ENCODE measurements at regions not wholly inside any gene's neighbourhood (a gene's known extent, or its start where the extent isn't known, plus 50 kb on each side); places are given as distances from the start of the nearest gene placed in this dataset.

DNA sequence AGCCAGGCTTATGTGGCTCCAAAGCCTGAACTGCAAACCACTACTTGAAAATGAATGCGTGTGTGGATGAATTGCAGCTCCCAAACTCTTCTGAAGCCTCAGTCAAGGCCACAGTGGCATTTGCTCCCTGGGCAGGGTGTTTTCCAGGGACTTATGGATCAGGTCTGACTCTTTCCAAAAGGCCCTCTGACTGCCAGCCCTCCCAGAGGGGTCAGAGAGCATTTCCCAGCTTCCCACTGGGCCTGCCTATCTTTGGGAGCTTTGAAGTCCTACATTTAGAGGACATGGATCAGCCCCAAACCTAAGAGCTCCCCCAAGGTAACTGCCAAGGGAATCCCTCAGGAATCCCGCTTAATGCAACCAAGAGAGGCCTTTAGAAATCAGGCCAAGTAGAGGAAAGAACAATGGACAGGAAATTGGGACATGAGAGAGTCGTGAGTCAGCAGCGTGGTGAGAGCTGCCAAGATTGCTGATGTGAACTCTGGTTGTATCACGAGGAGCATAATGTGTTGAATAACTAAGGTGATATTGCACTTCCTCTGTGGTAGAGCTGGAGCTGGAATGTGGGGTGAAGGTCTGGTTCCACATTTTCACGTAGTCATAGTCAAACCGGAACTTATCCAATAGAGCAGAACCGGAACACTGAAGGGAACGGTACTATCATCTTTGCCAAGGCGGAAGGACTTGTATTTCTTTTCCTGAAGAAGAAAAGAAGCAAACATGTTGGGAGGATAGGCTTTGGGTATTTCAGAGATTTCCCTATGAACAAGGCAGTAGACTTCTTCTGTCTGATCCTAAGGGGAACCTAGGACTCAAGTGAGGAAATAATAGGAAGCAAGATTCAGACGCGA, 99.4 kb upstream of the JUN start:
- H2BK120ac ChIP-seq (replicated peaks; ENCODE audit: low read depth, low read length), result no peak overlapping the region
- FAIRE-seq (no peak), DNase-seq (ENCODE audit: low read depth in 1 of 2, low spot score in 2 of 2) (no peak)
- H3K4me2 ChIP-seq (ENCODE audit: insufficient read depth in 1 of 2, low read depth in 2 of 2, low read length in 2 of 2), result no peak overlapping the region
- H3K4me1 ChIP-seq (replicated peaks in 1 of 4; ENCODE audit: control insufficient read depth in 3 of 4, insufficient read depth in 4 of 4, low read length in 3 of 4), result no peaks in the 10 kb centered on the region
- no peaks in the 10 kb centered on the region for H3K23me2 ChIP-seq (ENCODE audit: low read depth, low read length)
- POLR2A ChIA-PET (ENCODE audit: partially characterized antibody), result interaction anchor here (1.0 kb wide), 1 partner anchor 11 kb away, joined by 4 read pairs; no protein-coding TSS in a partner anchor
- H4K8ac ChIP-seq (ENCODE audit: extremely low read depth, insufficient read depth, low read length), result no peak overlapping the region
- H4K5ac ChIP-seq (ENCODE audit: insufficient read length, low read depth, low read length), result no peak overlapping the region
- no peaks in the 10 kb centered on the region for H3K27me3 ChIP-seq (replicated peaks in 1 of 4; ENCODE audit: control insufficient read depth in 3 of 4, extremely low read depth in 1 of 4, insufficient read depth in 3 of 4, low read length in 3 of 4)
- no peak overlapping the region for H4K91ac ChIP-seq (replicated peaks; ENCODE audit: insufficient read length, low read length)
- H2AFZ ChIP-seq (ENCODE audit: low read length), result peak overlapping the region; percentile 38; the same call in 1 of the 2 replicates
- H3K23ac ChIP-seq (ENCODE audit: insufficient read length), result no peak overlapping the region
- H3K56ac ChIP-seq (replicated peaks; ENCODE audit: insufficient read length, low read depth, low read length), result no peak overlapping the region
- H3K4me3 ChIP-seq (ENCODE audit: extremely low read depth in 1 of 4, insufficient read depth in 2 of 4, low read depth in 3 of 4, low read length in 4 of 4), result no peak overlapping the region
- H3K79me1 ChIP-seq (ENCODE audit: low read depth, low read length), result no peaks in the 10 kb centered on the region
- H2BK12ac ChIP-seq (ENCODE audit: low read depth, low read length), result peak overlapping the region; percentile 62; the same call in 1 of the 2 replicates
- H3K9ac ChIP-seq (replicated peaks in 1 of 4; ENCODE audit: extremely low read depth in 1 of 4, low read depth in 3 of 4, low read length in 3 of 4), result no peak overlapping the region
- no peak overlapping the region for H3K18ac ChIP-seq (ENCODE audit: extremely low read depth, low read length)
- H3K79me2 ChIP-seq (ENCODE audit: control insufficient read depth in 1 of 2, insufficient read depth in 2 of 2, low read length in 2 of 2), result no peaks in the 10 kb centered on the region
- 0 out of 2 replicates have a peak overlapping the region, but pooled peaks have one; percentile 29 for H2BK20ac ChIP-seq (ENCODE audit: low read length)
- no peak overlapping the region for H2BK5ac ChIP-seq (ENCODE audit: low read depth, low read length)
- H3K4ac ChIP-seq (replicated peaks; ENCODE audit: insufficient read length, low read depth, low read length), result no peak overlapping the region
- H2BK15ac ChIP-seq (ENCODE audit: low read length), result no peak overlapping the region
- no peak overlapping the region for H3K14ac ChIP-seq (ENCODE audit: insufficient read length)
- CTCF ChIA-PET (ENCODE audit: partially characterized antibody), result interaction anchor here (1.0 to 2.1 kb wide), 3 partner anchors 8 to 27 kb away, joined by 3 to 5 read pairs (median 3); no protein-coding TSS in a partner anchor
- WGBS, 2 experiments (ENCODE audit: extremely low coverage in 1 of 2, insufficient coverage in 1 of 2, insufficient read length in 1 of 2, insufficient replicate concordance in 2 of 2, low coverage in 1 of 2, low lambda C conversion rate in 2 of 2, missing lambda C conversion rate in 1 of 2), result 88% methylated on average over 12 of the region's 12 CpGs; no CpG with 5 or more reads in 1 of the 2 experiments
- H3K9me3 ChIP-seq (ENCODE audit: insufficient read depth in 2 of 2, low read depth in 1 of 2, low read length in 1 of 2), result no peaks in the 10 kb centered on the region
- H3K27ac ChIP-seq (ENCODE audit: low read depth, low read length), result no peak overlapping the region
- H2AK5ac ChIP-seq (ENCODE audit: low read depth, low read length), result no peak overlapping the region
- H3K36me3 ChIP-seq (ENCODE audit: control insufficient read depth in 2 of 4, insufficient read depth in 4 of 4, low read length in 3 of 4), result no peaks in the 10 kb centered on the region
- H4K20me1 ChIP-seq (replicated peaks in 1 of 2; ENCODE audit: control insufficient read depth in 1 of 2, insufficient read depth in 2 of 2, low read length in 2 of 2), result no peaks in the 10 kb centered on the region
- TF ChIP-seq TEAD4 (IDR thresholded peaks at IDR 0.05; ENCODE audit: low read depth, low read length) (no peak), SIN3A (conservative IDR thresholded peaks at IDR 0.05 in 1 of 2, IDR thresholded peaks at IDR 0.05 in 1 of 2; ENCODE audit: low read depth in 1 of 2, low read length in 2 of 2) (no peak), GABPA (IDR thresholded peaks at IDR 0.05; ENCODE audit: borderline replicate concordance, insufficient read depth, low read length) (no peak), EP300 (IDR thresholded peaks at IDR 0.05; ENCODE audit: borderline replicate concordance in 1 of 2, low read depth in 2 of 2, low read length in 2 of 2) (no peak), BRCA1 (IDR thresholded peaks at IDR 0.05; ENCODE audit: low read depth, low read length) (no peak), RNF2 (IDR thresholded peaks at IDR 0.05; ENCODE audit: borderline replicate concordance, low read depth, low read length, missing control alignments, poor library complexity, severe bottlenecking) (no peak), GTF2F1 (IDR thresholded peaks at IDR 0.05; ENCODE audit: borderline replicate concordance, low read depth, low read length) (no peak), CTCF (IDR thresholded peaks at IDR 0.05; ENCODE audit: control extremely low read depth in 1 of 3, insufficient read depth in 1 of 3, low read depth in 1 of 3, low read length in 3 of 3) (no peak)

All from H1 (cell line).